ENCODE measurements at regions not wholly inside any gene's neighbourhood (a gene's known extent, or its start where the extent isn't known, plus 50 kb on each side); places are given as distances from the start of the nearest gene placed in this dataset.

DNA sequence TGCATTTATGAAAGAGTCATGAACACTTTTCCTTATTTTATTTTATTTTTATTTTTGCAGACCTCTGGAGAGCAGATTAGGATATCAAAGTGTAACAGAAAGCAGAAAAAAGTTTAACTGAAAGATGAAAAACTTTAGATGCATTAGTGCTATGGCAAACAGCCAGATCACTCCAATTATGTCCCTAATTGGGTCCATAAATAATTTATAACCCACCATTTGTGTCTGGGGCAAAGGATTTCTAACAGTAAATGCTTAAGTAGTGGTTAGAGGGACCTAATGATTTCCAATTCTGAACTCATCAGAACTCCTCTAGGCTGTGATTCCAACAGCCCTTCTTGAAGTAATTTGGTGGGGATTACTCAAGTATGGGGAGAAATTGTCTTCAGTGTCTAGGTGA is 93.7 kb upstream of the PROKR2 start:
- Histone ChIP-seq H3K79me2 (ENCODE audit: control insufficient read depth in 1 of 2, insufficient read depth in 2 of 2, low read length in 2 of 2) (no peaks in the 10 kb centered on the region), H3K27me3 (replicated peaks in 1 of 4; ENCODE audit: control insufficient read depth in 3 of 4, extremely low read depth in 1 of 4, insufficient read depth in 3 of 4, low read length in 3 of 4) (no peaks in the 10 kb centered on the region), H3K9ac (replicated peaks in 1 of 4; ENCODE audit: extremely low read depth in 1 of 4, low read depth in 3 of 4, low read length in 3 of 4) (no peak overlapping the region), H3K23ac (ENCODE audit: insufficient read length) (no peak overlapping the region), H3K14ac (ENCODE audit: insufficient read length) (no peak overlapping the region), H3K23me2 (ENCODE audit: low read depth, low read length) (no peaks in the 10 kb centered on the region; the same call in 1 of the 2 replicates), H3K18ac (ENCODE audit: extremely low read depth, low read length) (no peak overlapping the region), H3K36me3 (ENCODE audit: control insufficient read depth in 2 of 4, insufficient read depth in 4 of 4, low read length in 3 of 4) (no peaks in the 10 kb centered on the region), H4K20me1 (replicated peaks in 1 of 2; ENCODE audit: control insufficient read depth in 1 of 2, insufficient read depth in 2 of 2, low read length in 2 of 2) (no peaks in the 10 kb centered on the region), H3K4me1 (replicated peaks in 1 of 4; ENCODE audit: control insufficient read depth in 3 of 4, insufficient read depth in 4 of 4, low read length in 3 of 4) (no peaks in the 10 kb centered on the region), H3K4ac (replicated peaks; ENCODE audit: insufficient read length, low read depth, low read length) (no peak overlapping the region), H2BK20ac (ENCODE audit: low read length) (no peak overlapping the region), H4K91ac (replicated peaks; ENCODE audit: insufficient read length, low read length) (no peak overlapping the region), H2BK5ac (ENCODE audit: low read depth, low read length) (no peak overlapping the region), H3K79me1 (ENCODE audit: low read depth, low read length) (no peaks in the 10 kb centered on the region), H3K4me2 (ENCODE audit: insufficient read depth in 1 of 2, low read depth in 2 of 2, low read length in 2 of 2) (no peak overlapping the region), H2AK5ac (ENCODE audit: low read depth, low read length) (no peak overlapping the region), H2BK120ac (replicated peaks; ENCODE audit: low read depth, low read length) (no peak overlapping the region), H4K5ac (ENCODE audit: insufficient read length, low read depth, low read length) (no peak overlapping the region), H2BK12ac (ENCODE audit: low read depth, low read length) (no peak overlapping the region), H3K27ac (ENCODE audit: low read depth, low read length) (no peak overlapping the region), H2AFZ (ENCODE audit: low read length) (no peak overlapping the region), H2BK15ac (ENCODE audit: low read length) (no peak overlapping the region), H3K4me3 (ENCODE audit: extremely low read depth in 1 of 4, insufficient read depth in 2 of 4, low read depth in 3 of 4, low read length in 4 of 4) (no peak overlapping the region), H3K9me3 (ENCODE audit: insufficient read depth in 2 of 2, low read depth in 1 of 2, low read length in 1 of 2) (no peaks in the 10 kb centered on the region), H3K56ac (replicated peaks; ENCODE audit: insufficient read length, low read depth, low read length) (no peak overlapping the region), H4K8ac (ENCODE audit: extremely low read depth, insufficient read depth, low read length) (no peak overlapping the region)
- POLR2A ChIA-PET (ENCODE audit: partially characterized antibody): interaction anchor here (1.4 kb wide), 1 partner anchor 18 kb away, joined by 4 read pairs; no protein-coding TSS in a partner anchor
- CTCF ChIA-PET (ENCODE audit: partially characterized antibody): interaction anchor here (0.9 to 3.6 kb wide), 6 partner anchors 9 to 161 kb away, joined by 3 to 28 read pairs (median 4); no protein-coding TSS in a partner anchor
- TF ChIP-seq USF2 (IDR thresholded peaks at IDR 0.05; ENCODE audit: low read length) (no peak), TCF12 (IDR thresholded peaks at IDR 0.05; ENCODE audit: low read depth, low read length) (no peak), CHD2 (IDR thresholded peaks at IDR 0.05; ENCODE audit: low read length) (no peak), BACH1 (IDR thresholded peaks at IDR 0.05; ENCODE audit: low read length) (no peak), ATF2 (IDR thresholded peaks at IDR 0.05; ENCODE audit: low read length) (no peak), GTF2F1 (IDR thresholded peaks at IDR 0.05; ENCODE audit: borderline replicate concordance, low read depth, low read length) (no peak)
- FAIRE-seq: no peak
- no peak for DNase-seq (ENCODE audit: low read depth in 1 of 2, low spot score in 2 of 2)
